Uterus (tissue), 3 donors: ENCODE measurements at regions not wholly inside any gene's neighbourhood (a gene's known extent, or its start where the extent isn't known, plus 50 kb on each side); places are given as distances from the start of the nearest gene placed in this dataset.
"Not testable (repeated sequence)": the region's sequence is repeated elsewhere in the genome, so short reads cannot be mapped to it uniquely, and the experiment has no call there.

Experiments used
- DNase-seq, 2 donors: peaks; one replicate each; pipeline ENCODE4 v3.0.0-alpha.2; 2019 to 2020
- H3K27ac ChIP-seq, 2 donors: fragments of 200-600 bp; sonication (generic); 1 replicate in 1 of 2; 2 replicates in 1 of 2; pipeline ENCODE4 v1.5.1; 2016 to 2018
- H3K27me3 ChIP-seq, 2 donors: fragments of 200-600 bp; sonication (generic); one replicate each; pipeline ENCODE4 v1.5.1; 2018 to 2019; ENCODE audit warnings: control low read depth in 1 of 2
- H3K36me3 ChIP-seq, 2 donors: fragments of 200-600 bp; sonication (generic); one replicate each; pipeline ENCODE4 v1.5.1; 2019; ENCODE audit warnings: control low read depth in 1 of 2
- H3K4me1 ChIP-seq, 2 donors: fragments of 200-600 bp; sonication (generic); one replicate each; pipeline ENCODE4 v1.5.1; 2018 to 2019; ENCODE audit warnings: control low read depth in 1 of 2
- H3K4me3 ChIP-seq, 2 donors: fragments of 200-600 bp; sonication (generic); 1 replicate in 1 of 2; 2 replicates in 1 of 2; pipeline ENCODE4 v1.5.1; 2018 to 2019; ENCODE audit warnings: mild to moderate bottlenecking in 1 of 2
- H3K9me3 ChIP-seq, 2 donors: fragments of 200-600 bp; sonication (generic); one replicate each; pipeline ENCODE4 v1.5.1; 2019; ENCODE audit warnings: control low read depth in 1 of 2
- POLR2A ChIP-seq, 2 donors: fragments of 450-650 bp; IDR thresholded peaks; one replicate each; pipeline ENCODE4 v1.6.1; 2016; ENCODE audit warnings: antibody characterized with exemption in 2 of 2, mild to moderate bottlenecking in 1 of 2, moderate library complexity in 1 of 2
- intact Hi-C: fragments of 100-400 bp; cut with DNase I; formaldehyde crosslinking; loops from one replicate; pipeline ENCODE4 v1.15.1; 2023; ENCODE audit warnings: low total_unique reads
- TF ChIP-seq, protein P1 (sequence below), 4 experiments: fragments of 200-600 bp in 2 of 4; fragments of 450-650 bp in 2 of 4; sonication (generic) in 2 of 4; IDR thresholded peaks; one replicate each; pipeline ENCODE4 v1.5.1; 2016 to 2019; ENCODE audit warnings: antibody characterized with exemption in 4 of 4, mild to moderate bottlenecking in 2 of 4, moderate library complexity in 1 of 4
- donor health status: DM: yes; HTN: yes; CAD: no.

DNA sequence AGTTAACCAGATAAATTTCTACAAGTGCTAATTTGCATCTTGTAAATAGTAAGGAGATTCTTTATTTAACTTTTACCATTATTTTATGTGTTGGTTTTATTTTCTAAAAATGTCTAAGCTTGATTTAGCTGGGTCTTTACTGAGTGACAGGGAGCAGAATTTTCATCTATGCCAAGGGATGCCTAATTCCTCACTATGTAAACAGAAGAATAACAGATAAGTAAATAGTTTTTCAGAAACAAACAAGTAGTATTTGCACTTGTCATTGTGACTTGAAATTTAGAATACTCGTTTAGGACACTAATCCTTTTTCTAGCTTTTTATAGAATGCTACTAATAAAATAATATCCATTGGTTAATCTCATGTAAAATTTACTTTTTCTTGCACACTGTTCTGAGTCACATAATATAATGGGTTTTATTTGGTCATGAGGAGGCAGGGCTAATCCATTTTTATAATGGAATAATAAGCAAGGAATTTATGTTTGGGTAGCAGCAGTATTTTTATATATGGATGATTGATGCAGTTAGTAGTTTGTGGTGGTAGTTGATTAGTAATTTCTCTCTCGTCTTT, 746.5 kb downstream of the SLC6A15 start:
- Histone ChIP-seq H3K27ac (no peak overlapping the region), H3K36me3 (no peaks in the 10 kb centered on the region), H3K4me3 (no peak overlapping the region), H3K27me3 (no peaks in the 10 kb centered on the region), H3K9me3 (no peaks in the 10 kb centered on the region), H3K4me1 (no peaks in the 10 kb centered on the region)
- TF ChIP-seq, protein P1, sequence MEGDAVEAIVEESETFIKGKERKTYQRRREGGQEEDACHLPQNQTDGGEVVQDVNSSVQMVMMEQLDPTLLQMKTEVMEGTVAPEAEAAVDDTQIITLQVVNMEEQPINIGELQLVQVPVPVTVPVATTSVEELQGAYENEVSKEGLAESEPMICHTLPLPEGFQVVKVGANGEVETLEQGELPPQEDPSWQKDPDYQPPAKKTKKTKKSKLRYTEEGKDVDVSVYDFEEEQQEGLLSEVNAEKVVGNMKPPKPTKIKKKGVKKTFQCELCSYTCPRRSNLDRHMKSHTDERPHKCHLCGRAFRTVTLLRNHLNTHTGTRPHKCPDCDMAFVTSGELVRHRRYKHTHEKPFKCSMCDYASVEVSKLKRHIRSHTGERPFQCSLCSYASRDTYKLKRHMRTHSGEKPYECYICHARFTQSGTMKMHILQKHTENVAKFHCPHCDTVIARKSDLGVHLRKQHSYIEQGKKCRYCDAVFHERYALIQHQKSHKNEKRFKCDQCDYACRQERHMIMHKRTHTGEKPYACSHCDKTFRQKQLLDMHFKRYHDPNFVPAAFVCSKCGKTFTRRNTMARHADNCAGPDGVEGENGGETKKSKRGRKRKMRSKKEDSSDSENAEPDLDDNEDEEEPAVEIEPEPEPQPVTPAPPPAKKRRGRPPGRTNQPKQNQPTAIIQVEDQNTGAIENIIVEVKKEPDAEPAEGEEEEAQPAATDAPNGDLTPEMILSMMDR (IDR thresholded peaks at IDR 0.05): no peak
- no peak for TF ChIP-seq POLR2A (IDR thresholded peaks at IDR 0.05)
- DNase-seq: no peak
- intact Hi-C loops: no loop called here

GRCh38 chr12:84161296-84161695, 751.3 kb downstream of the SLC6A15 start:
- H3K4me3 ChIP-seq: no peak overlapping the region
- H3K36me3 ChIP-seq: no peaks in the 10 kb centered on the region
- no peak for DNase-seq
- no peaks in the 10 kb centered on the region for H3K9me3 ChIP-seq
- H3K27ac ChIP-seq: no peak overlapping the region
- intact Hi-C loops: no loop called here
- TF ChIP-seq, protein P1 (IDR thresholded peaks at IDR 0.05): no peak
- no peak for TF ChIP-seq POLR2A (IDR thresholded peaks at IDR 0.05)
- no peaks in the 10 kb centered on the region for H3K4me1 ChIP-seq
- no peaks in the 10 kb centered on the region for H3K27me3 ChIP-seq

DNA sequence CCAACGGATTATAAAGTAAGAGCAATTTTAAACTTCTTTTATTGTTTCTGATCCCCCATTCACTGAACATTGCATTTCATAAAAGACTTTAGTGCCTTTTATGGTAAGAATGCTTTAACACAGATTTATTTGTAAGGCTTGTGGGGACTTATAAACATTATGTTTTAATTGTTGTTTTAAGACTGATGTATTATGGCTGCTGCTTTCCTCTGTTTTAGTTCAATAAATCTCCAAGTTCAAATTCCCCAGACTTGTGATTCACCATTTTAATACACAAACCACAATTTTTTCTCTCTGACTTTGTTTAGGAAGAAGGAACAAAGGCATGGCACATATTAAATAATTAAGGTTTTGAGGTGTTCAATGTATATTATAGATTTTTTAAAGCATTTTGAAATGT, 753.3 kb downstream of the SLC6A15 start:
- Histone ChIP-seq H3K4me1 (no peaks in the 10 kb centered on the region), H3K4me3 (no peak overlapping the region), H3K27me3 (no peaks in the 10 kb centered on the region), H3K36me3 (no peaks in the 10 kb centered on the region), H3K9me3 (no peaks in the 10 kb centered on the region), H3K27ac (no peak overlapping the region)
- TF ChIP-seq, protein P1 (IDR thresholded peaks at IDR 0.05): no peak
- TF ChIP-seq POLR2A (IDR thresholded peaks at IDR 0.05): no peak
- intact Hi-C loops: no loop called here
- no peak for DNase-seq

DNA sequence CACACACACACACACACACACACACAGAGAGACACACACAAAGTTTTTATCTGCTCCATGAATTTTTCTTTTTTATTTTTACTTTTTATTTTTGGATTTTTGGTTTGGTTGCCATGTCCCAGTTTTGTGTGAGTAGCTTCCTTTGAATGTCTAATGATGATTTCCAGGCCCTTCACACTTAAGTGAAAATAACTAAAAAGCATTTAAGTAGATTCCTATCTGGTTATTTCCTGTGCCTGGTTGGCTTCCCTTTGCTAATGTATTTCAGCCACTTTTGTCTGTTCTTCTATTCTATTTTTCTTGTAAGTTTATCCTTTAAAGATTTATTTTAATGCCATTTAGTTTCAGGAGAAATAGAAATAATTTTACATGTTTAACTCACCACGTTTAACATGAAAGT, 755.4 kb downstream of the SLC6A15 start:
- no peak for DNase-seq
- Histone ChIP-seq H3K27ac (no peak overlapping the region), H3K27me3 (no peaks in the 10 kb centered on the region), H3K9me3 (no peaks in the 10 kb centered on the region), H3K4me3 (no peak overlapping the region), H3K36me3 (no peaks in the 10 kb centered on the region), H3K4me1 (no peaks in the 10 kb centered on the region)
- TF ChIP-seq POLR2A (IDR thresholded peaks at IDR 0.05): no peak
- TF ChIP-seq, protein P1 (IDR thresholded peaks at IDR 0.05): no peak
- intact Hi-C loops: no loop called here

GRCh38 chr12:84154991-84155930, 757.3 kb downstream of the SLC6A15 start:
- intact Hi-C loops, H3K27me3 ChIP-seq, H3K4me1 ChIP-seq, H3K9me3 ChIP-seq, DNase-seq, H3K4me3 ChIP-seq, H3K36me3 ChIP-seq, H3K27ac ChIP-seq: not testable (repeated sequence)

GRCh38 chr12:84154439-84154990, 758.1 kb downstream of the SLC6A15 start:
- H3K4me3 ChIP-seq, H3K27me3 ChIP-seq, H3K4me1 ChIP-seq, H3K9me3 ChIP-seq, DNase-seq, H3K27ac ChIP-seq, H3K36me3 ChIP-seq, intact Hi-C loops: not testable (repeated sequence)
